ENCODE measurements at regions not wholly inside any gene's neighbourhood (a gene's known extent, or its start where the extent isn't known, plus 50 kb on each side); places are given as distances from the start of the nearest gene placed in this dataset.

DNA sequence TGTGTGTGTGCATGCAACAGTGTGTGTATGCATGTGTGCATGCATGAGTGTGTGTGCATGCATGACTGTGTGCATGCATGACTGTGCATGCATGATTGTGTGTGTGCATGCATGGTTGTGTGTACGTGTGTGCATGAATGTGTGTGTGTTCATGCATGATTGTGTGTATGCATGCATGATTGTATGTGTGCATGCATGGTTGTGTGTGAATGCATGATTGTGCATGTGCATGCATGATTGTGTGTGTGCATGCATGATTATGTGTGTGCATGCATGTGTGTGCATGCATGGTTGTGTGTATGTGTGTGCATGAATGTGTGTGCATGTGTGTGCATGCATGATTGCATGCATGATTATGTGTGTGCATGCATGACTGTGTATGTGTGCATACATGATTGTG, 1052.0 kb downstream of the TBC1D22A start:
- no peak overlapping the region for H3K4me3 ChIP-seq (ENCODE audit: low read depth, low read length)
- TF ChIP-seq, protein P1, sequence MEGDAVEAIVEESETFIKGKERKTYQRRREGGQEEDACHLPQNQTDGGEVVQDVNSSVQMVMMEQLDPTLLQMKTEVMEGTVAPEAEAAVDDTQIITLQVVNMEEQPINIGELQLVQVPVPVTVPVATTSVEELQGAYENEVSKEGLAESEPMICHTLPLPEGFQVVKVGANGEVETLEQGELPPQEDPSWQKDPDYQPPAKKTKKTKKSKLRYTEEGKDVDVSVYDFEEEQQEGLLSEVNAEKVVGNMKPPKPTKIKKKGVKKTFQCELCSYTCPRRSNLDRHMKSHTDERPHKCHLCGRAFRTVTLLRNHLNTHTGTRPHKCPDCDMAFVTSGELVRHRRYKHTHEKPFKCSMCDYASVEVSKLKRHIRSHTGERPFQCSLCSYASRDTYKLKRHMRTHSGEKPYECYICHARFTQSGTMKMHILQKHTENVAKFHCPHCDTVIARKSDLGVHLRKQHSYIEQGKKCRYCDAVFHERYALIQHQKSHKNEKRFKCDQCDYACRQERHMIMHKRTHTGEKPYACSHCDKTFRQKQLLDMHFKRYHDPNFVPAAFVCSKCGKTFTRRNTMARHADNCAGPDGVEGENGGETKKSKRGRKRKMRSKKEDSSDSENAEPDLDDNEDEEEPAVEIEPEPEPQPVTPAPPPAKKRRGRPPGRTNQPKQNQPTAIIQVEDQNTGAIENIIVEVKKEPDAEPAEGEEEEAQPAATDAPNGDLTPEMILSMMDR (IDR thresholded peaks at IDR 0.05; ENCODE audit: borderline replicate concordance, insufficient read depth, low read depth, low read length) = no peak

DNA sequence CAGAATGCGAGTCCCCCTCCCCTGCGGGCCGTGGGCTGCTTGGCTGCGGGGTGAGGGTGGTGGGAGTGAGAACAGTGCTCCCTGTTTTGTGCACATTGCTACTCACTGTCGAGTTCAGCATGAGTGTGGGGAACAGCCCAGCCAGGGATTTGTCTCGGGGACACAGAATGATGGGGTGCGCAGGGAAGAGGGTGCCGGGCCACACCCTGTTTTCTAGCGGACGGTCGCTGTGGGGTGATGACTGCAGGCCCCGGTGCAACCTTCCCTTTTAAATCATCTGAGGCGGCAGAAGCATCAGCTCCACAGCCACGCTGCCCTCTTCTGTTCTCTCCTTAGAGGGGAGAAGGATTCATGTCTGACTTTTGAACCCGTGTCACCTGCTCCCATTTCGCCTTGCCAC, 1051.2 kb downstream of the TBC1D22A start:
- H3K4me3 ChIP-seq (ENCODE audit: low read depth, low read length) = no peak overlapping the region
- TF ChIP-seq, protein P1 (IDR thresholded peaks at IDR 0.05; ENCODE audit: borderline replicate concordance, insufficient read depth, low read depth, low read length) = no peak

DNA sequence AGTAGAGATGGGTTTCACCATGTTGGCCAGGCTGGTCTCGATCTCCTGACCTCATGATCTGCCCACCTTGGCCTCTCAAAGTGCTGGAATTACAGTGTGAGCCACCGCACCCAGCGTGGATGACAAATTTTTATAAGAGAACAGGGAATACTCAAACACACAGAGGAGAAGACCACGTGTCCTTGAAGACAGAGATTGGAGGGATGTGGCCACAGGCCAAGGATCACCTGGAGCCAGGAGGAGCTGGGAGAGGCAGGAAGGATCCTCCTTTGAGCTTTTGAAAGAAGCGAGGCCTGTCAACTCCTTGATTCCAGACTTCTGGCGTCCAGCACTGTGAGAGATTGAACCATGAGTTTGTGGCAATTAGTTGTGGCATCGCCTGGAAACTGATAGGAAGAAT, 1049.5 kb downstream of the TBC1D22A start:
- TF ChIP-seq, protein P1 (IDR thresholded peaks at IDR 0.05; ENCODE audit: borderline replicate concordance, insufficient read depth, low read depth, low read length) = no peak
- H3K4me3 ChIP-seq (ENCODE audit: low read depth, low read length) = no peak overlapping the region

DNA sequence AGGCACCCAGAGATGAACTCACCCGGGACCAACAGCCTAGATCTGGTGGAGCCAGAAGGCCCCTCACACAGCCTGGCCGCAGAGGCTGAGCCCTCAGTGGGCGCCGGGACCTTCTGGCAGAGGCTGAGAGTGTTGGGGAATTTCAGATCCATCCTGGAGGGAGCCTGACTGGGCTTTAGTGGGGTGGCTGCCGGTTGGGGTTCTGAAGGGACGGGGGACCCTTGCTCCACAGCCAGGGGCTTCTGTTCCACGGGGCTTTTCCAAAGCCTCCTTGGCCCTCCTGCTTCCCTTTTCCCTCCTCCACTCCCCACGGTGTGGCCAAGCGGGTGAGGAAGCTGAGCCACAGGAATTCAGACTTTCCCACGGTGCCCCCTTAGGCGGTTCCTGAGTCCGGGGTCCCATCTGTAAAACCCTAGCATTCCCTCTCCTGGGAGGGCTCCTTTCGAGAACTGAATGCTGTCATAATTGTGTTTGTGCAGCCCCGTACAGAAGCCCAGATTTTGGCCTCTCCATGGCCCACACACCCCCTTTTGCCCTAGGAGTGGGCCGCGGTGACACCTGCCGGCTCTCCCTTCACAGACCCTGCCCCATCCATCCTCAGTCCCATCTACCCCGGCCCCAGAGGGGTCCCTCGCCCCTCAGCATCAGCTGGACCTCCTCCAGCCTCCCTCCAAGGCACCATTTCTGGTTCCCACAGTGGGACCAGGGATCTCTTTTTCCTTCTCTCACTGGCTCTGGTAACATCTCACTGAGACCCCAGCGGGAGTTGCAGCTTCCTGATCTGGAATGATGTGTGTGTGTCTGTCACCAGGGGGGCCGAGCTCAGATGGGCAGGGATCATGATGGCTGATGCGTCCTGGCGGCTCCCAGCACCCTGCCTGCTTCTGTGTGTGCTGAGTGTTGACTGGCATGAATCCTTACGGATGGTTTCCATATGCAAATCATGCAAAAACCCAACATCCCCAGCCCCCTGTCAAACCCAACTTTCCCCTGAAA, 1048.4 kb downstream of the TBC1D22A start:
- no peak overlapping the region for H3K4me3 ChIP-seq (ENCODE audit: low read depth, low read length)
- TF ChIP-seq, protein P1 (IDR thresholded peaks at IDR 0.05; ENCODE audit: borderline replicate concordance, insufficient read depth, low read depth, low read length) = no peak

GRCh38 chr22:47808886-47809620, 1046.6 kb downstream of the TBC1D22A start:
- TF ChIP-seq, protein P1 (IDR thresholded peaks at IDR 0.05; ENCODE audit: borderline replicate concordance, insufficient read depth, low read depth, low read length) = no peak
- no peak overlapping the region for H3K4me3 ChIP-seq (ENCODE audit: low read depth, low read length)

GRCh38 chr22:47808236-47808635, 1045.8 kb downstream of the TBC1D22A start:
- TF ChIP-seq, protein P1 (IDR thresholded peaks at IDR 0.05; ENCODE audit: borderline replicate concordance, insufficient read depth, low read depth, low read length) = no peak
- H3K4me3 ChIP-seq (ENCODE audit: low read depth, low read length) = no peak overlapping the region
